HUES64 (cell line): ENCODE measurements at regions not wholly inside any gene's neighbourhood (a gene's known extent, or its start where the extent isn't known, plus 50 kb on each side); places are given as distances from the start of the nearest gene placed in this dataset.

ENCODE experiments used
- H3K27ac ChIP-seq: 2 replicates; pipeline ENCODE4 v1.7.0; 2013; ENCODE audit warnings: low read depth, low read length, inconsistent platforms
- H3K27me3 ChIP-seq: 2 replicates; pipeline ENCODE4 v1.6.1; 2013; ENCODE audit warnings: mild to moderate bottlenecking, low read length; ENCODE audit not compliant: insufficient read depth
- H3K36me3 ChIP-seq: 2 replicates; pipeline ENCODE4 v1.6.1; 2013; ENCODE audit warnings: mild to moderate bottlenecking, low read length; ENCODE audit not compliant: insufficient read depth
- H3K4me1 ChIP-seq: 2 replicates; pipeline ENCODE4 v1.6.1; 2013; ENCODE audit warnings: mild to moderate bottlenecking, low read length, moderate library complexity; ENCODE audit not compliant: insufficient read depth
- H3K4me3 ChIP-seq: 2 replicates; pipeline ENCODE4 v1.5.1; 2013; ENCODE audit warnings: mild to moderate bottlenecking, low read length, moderate library complexity
- H3K9ac ChIP-seq: 2 replicates; pipeline ENCODE4 v1.6.1; 2013; ENCODE audit warnings: mild to moderate bottlenecking, low read depth, low read length
- H3K9me3 ChIP-seq: 2 replicates; pipeline ENCODE4 v1.6.1; 2013; ENCODE audit warnings: low read depth, low read length; ENCODE audit not compliant: insufficient read depth
- WGBS: fragments of 150-250, 120-280 bp; methylation state at CpG from one replicate; pipeline ENCODE4 v1.1.7; 2013; ENCODE audit warnings: missing lambda C conversion rate; 5-methylcytosine and 5-hydroxymethylcytosine counted together

DNA sequence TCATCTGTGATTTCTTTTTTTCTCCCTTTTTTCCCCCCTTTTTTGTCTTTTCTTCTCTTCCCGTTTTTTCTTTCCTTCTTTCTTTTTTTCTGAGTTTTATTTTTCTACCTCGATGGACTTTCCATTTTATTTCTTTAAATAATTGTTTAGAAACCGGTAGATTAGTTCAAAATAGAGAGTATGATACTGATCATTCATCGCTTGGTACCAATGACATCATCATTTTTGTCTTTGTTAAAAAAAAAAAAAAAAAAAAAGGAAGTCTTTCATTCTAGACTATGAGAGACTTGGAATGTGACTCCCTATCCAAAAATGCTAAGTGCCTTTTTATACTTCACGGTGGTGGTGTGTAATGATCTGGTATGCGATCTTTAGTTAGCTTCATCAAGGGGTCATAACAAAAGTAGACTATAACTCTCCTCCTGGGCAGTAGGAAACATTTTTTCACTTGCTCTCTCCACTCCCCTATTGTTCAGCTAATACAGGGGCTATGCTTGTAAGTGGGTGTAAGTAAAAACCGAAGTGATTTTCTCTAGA, 1517.5 kb upstream of the ZEB2 start:
- no peaks in the 10 kb centered on the region for H3K9me3 ChIP-seq
- no peak overlapping the region for H3K27ac ChIP-seq
- no peak overlapping the region for H3K9ac ChIP-seq
- 0 out of 2 replicates have a peak, but pooled peaks cover 7% of the 10 kb centered on the region for H3K4me1 ChIP-seq
- no peaks in the 10 kb centered on the region for H3K36me3 ChIP-seq
- H3K4me3 ChIP-seq = no peak overlapping the region
- no peaks in the 10 kb centered on the region for H3K27me3 ChIP-seq
- WGBS = 96% methylated on average over 3 of the region's 7 CpGs

DNA sequence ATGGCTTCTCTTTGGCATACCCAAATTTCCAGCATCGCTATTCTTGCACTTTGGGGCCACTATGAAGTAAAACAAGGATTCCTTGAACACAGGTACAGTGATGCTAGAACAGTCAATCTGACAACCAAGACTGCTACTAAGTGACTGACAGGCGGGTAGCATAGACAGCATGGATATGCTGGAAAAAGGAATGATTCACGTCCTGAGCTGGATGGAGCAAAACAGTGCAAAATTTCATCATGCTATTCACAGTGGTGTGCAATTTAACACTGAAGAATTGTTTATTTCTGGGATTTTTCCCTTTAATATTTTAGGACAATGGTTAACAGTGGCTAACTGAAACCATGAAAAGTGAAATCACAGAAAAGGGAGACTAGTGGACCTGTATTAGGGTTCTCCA, 1511.2 kb upstream of the ZEB2 start:
- Histone ChIP-seq H3K27ac (no peak overlapping the region), H3K36me3 (no peaks in the 10 kb centered on the region), H3K4me1 (no peaks in the 10 kb centered on the region), H3K9me3 (no peaks in the 10 kb centered on the region), H3K27me3 (no peaks in the 10 kb centered on the region), H3K4me3 (no peak overlapping the region), H3K9ac (no peak overlapping the region)
- WGBS = 94% methylated on average over 3 of the region's 3 CpGs

DNA sequence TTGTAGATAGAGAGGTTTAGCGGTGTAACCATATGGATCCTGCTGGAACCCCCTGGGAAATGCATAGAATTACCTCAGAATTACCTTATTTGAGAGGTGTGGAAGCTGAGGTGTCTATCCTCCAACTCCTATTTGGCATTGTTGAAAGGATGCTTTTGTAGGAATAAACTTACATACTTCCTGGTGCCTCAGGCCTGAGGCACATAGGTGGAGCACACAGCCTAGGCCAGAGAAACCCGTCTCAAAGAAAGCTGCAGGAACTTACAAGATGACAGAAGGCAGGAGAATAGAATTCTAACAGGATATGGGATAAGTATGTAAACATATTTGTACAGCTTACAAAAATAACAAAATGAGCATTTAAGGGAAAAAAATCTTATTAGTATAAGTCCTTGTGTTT, 1507.2 kb upstream of the ZEB2 start:
- WGBS = 93% methylated on average over 2 of the region's 2 CpGs
- Histone ChIP-seq H3K36me3 (no peaks in the 10 kb centered on the region), H3K27me3 (no peaks in the 10 kb centered on the region), H3K4me3 (no peak overlapping the region), H3K27ac (no peak overlapping the region), H3K9ac (no peak overlapping the region), H3K9me3 (no peaks in the 10 kb centered on the region), H3K4me1 (no peaks in the 10 kb centered on the region)

DNA sequence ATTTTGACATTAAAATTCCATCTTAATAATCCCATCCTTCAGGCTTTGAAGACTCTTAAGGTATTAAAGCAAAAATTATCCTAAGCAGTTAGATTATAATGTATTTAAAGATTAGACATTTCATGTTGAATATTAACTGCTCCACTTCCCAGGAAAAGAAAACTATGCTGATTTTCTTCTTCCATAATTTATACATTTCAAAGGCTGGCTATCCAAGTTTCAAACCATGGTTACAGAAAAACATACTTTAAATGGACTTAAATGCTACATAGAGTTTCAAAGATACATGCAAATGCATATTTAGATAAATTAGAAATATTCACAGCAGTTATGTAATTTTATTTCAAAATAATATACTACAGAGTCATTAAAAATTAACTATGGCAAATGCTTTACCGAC, 1505.6 kb upstream of the ZEB2 start:
- Histone ChIP-seq H3K9ac (no peak overlapping the region), H3K9me3 (no peaks in the 10 kb centered on the region), H3K4me1 (no peaks in the 10 kb centered on the region), H3K27ac (no peak overlapping the region), H3K27me3 (no peaks in the 10 kb centered on the region), H3K4me3 (no peak overlapping the region), H3K36me3 (no peaks in the 10 kb centered on the region)
- no CpG with 5 or more reads among the region's 1 CpG for WGBS

DNA sequence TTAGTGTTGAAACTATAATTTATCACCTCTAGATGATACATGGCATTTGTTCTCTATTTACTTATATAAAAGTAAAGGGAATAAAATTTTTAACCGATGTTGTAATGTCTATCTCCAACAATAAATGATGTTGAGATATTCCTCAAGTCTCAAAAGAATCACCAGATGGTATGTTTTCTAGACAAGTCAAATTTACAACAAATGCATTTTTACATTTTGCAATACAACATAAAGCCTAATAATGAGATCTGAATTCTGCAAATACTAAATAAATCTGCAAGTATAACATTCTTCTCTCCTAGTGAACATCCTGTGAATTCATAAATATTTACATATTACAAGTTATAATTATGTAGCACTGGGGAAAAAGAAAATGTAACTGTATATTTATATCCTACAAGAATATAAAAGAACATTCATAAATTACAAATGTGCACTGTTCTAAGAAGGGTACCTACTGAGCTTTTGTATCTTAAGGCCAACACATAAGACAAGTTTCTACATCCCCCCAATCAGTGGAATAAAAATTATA, 1504.4 kb upstream of the ZEB2 start:
- H3K27me3 ChIP-seq = no peaks in the 10 kb centered on the region
- H3K4me1 ChIP-seq = no peaks in the 10 kb centered on the region
- H3K4me3 ChIP-seq = no peak overlapping the region
- no peak overlapping the region for H3K27ac ChIP-seq
- H3K36me3 ChIP-seq = no peaks in the 10 kb centered on the region
- H3K9me3 ChIP-seq = no peaks in the 10 kb centered on the region
- no CpG with 5 or more reads among the region's 1 CpG for WGBS
- no peak overlapping the region for H3K9ac ChIP-seq

DNA sequence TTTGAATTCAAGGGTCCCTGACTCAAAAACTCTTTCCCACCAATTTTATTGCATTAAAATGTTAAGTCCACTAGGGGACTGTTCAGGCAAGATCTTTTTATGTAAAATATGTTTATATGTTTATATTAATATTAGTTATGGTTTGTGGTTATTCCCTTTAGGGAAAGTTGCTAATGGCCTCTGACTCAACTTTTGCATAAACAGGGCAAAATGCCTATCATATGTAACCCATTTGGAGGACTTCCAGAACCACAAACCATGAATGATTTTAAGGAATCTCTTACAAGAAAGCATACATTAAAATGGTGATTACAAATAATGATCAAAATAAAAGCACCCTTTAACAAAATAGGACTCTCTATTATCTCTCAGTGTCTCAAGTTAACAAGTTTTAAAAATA, 1484.5 kb upstream of the ZEB2 start:
- H3K4me3 ChIP-seq = no peak overlapping the region
- H3K4me1 ChIP-seq = no peaks in the 10 kb centered on the region
- H3K27ac ChIP-seq = no peak overlapping the region
- no peaks in the 10 kb centered on the region for H3K9me3 ChIP-seq
- no peak overlapping the region for H3K9ac ChIP-seq
- no peaks in the 10 kb centered on the region for H3K27me3 ChIP-seq
- no peaks in the 10 kb centered on the region for H3K36me3 ChIP-seq

DNA sequence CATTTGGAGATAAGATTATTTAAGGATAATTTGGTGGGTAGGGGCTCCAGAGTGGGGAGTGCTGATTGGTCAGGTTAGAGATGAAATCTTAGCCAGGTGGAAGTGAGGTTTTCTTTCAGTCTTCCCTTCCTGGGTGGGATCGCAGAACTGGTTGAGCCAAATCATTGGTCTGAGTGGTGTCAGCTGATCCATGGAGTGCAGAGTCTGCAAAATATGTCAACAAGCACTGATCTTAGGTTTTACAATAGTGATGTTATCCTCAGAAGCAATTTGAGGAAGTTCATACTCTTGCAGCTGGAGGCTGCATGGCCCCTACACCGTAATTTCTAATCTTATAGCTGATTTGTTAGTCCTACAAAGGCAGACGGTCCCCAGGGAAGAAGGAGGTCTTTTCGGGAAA, 1483.4 kb upstream of the ZEB2 start:
- Histone ChIP-seq H3K27me3 (no peaks in the 10 kb centered on the region), H3K36me3 (no peaks in the 10 kb centered on the region), H3K9ac (no peak overlapping the region), H3K4me1 (no peaks in the 10 kb centered on the region), H3K27ac (no peak overlapping the region), H3K9me3 (no peaks in the 10 kb centered on the region), H3K4me3 (no peak overlapping the region)
- 91% methylated on average over 4 of the region's 4 CpGs for WGBS

DNA sequence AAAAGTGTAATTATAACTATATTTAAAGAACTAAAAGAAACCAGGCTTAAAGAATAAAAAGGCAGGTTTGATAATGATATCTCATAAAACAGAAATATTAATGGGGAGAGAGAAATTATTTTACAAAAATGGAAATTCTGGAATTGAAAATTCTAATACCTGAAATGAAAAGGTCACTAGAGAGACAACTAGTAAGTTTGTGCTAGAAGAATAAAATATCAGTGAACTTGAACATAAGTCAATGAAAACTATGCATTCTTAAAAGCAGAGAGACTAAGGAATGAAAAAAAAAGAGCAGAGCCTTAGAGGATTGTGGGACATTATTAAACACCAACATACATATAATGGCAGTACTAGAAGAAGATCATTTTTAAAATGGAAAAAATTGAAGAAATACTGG, 1475.0 kb upstream of the ZEB2 start:
- Histone ChIP-seq H3K27ac (no peak overlapping the region), H3K36me3 (no peaks in the 10 kb centered on the region), H3K9me3 (no peaks in the 10 kb centered on the region; the same call in 1 of the 2 replicates), H3K27me3 (no peaks in the 10 kb centered on the region), H3K4me1 (no peaks in the 10 kb centered on the region), H3K9ac (no peak overlapping the region), H3K4me3 (no peak overlapping the region)

DNA sequence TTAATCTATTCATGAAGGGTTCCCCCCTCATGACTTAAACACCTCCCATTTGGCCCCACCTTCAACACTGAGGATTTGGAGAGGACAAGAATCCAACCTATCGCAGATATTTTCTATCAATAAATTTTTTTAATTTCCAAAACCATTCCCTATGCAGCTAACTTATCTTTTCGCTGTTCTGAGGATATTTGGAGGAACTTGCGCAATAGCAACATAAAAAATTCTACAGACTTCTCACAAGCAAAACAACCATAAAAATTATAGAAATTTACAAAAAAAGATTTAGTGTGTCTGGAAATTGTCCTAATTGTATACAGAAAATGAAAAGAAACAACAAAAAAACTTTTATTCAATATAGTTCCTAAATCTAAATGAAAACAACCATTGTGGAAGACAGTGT, 1472.7 kb upstream of the ZEB2 start:
- Histone ChIP-seq H3K36me3 (no peaks in the 10 kb centered on the region), H3K27ac (no peak overlapping the region), H3K27me3 (no peaks in the 10 kb centered on the region), H3K9me3 (no peaks in the 10 kb centered on the region; the same call in 1 of the 2 replicates), H3K4me3 (no peak overlapping the region), H3K4me1 (no peaks in the 10 kb centered on the region), H3K9ac (no peak overlapping the region)
- WGBS = 100% methylated on average over 2 of the region's 3 CpGs

DNA sequence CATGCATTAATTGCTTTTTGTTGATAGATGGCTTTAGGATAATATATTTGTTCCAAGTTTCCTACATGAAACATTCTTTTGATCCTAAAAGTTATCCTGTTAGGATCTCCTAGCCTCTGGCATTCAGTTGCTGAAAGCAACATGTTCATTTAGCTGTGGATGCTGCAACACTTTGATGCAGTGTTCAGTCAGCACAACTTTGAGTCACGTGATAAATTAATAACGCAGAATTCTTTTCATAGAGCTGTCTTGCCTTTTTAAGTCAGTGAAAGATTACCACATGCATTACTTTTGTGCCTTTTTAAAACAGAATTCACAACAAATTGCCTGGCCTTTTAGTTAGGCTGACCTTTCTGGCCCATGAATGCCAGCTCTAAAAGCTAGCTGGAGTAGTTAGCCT, 1467.9 kb upstream of the ZEB2 start:
- 98% methylated on average over 2 of the region's 2 CpGs for WGBS

DNA sequence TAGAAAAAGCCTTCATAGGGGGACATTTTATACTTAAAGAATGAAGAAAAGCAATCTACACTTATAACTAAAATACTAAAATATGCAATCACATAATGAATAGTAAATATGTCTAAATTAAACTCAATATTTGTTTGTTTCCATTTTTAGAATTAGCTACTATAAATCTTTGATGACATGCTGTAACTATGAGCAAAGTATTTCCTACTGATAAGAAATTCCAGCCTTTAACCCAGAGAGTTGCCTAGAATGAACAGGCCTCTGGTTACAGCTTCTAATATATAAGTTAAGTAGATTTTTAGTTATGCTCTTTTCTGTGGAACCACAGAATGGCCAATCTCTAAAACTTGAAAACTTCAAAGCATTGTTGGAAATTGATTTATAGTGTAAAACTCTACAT, 1465.6 kb upstream of the ZEB2 start:
- Histone ChIP-seq H3K9ac (no peak overlapping the region), H3K4me3 (no peak overlapping the region), H3K36me3 (no peaks in the 10 kb centered on the region), H3K27ac (no peak overlapping the region), H3K27me3 (no peaks in the 10 kb centered on the region), H3K4me1 (no peaks in the 10 kb centered on the region), H3K9me3 (no peaks in the 10 kb centered on the region)

More for the DNA sequence above, 1467.9 kb upstream of the ZEB2 start:
- Histone ChIP-seq H3K4me3 (no peak overlapping the region), H3K36me3 (no peaks in the 10 kb centered on the region), H3K27ac (no peak overlapping the region), H3K27me3 (no peaks in the 10 kb centered on the region), H3K9ac (no peak overlapping the region), H3K9me3 (no peaks in the 10 kb centered on the region), H3K4me1 (no peaks in the 10 kb centered on the region)

DNA sequence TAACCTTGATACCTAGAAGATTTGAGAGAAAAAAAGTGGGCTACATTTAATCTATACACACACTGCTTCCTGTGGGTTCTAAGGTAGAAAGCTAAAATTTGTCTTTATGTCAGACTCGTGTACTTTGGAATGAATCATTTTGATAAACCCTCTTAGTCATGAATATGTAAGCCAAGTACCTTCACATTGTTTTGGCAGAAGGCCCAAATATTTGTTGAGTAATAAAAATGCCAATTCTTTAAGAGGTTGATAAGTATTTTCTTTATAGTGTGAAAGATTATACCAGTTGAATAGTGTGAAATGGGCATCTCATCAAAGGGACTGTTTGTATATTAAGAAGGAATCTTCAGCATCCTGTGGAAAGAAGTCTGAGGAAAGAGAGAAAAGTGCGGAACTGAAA, 1464.7 kb upstream of the ZEB2 start:
- 99% methylated on average over 2 of the region's 2 CpGs for WGBS
- H3K27me3 ChIP-seq = no peaks in the 10 kb centered on the region

More for the DNA sequence above, 1464.7 kb upstream of the ZEB2 start:
- Histone ChIP-seq H3K9ac (no peak overlapping the region), H3K27ac (no peak overlapping the region), H3K4me3 (no peak overlapping the region), H3K4me1 (no peaks in the 10 kb centered on the region), H3K9me3 (no peaks in the 10 kb centered on the region), H3K36me3 (no peaks in the 10 kb centered on the region)
